HG03039 (cell line): ENCODE measurements at regions not wholly inside any gene's neighbourhood (a gene's known extent, or its start where the extent isn't known, plus 50 kb on each side); places are given as distances from the start of the nearest gene placed in this dataset.

Source experiments
- ATAC-seq: cut with Tn5 transposase; IDR thresholded peaks from one replicate; pipeline ENCODE4 v1.9.1; 2021; ENCODE audit warnings: mild to moderate bottlenecking, moderate library complexity; ENCODE audit not compliant: unreplicated experiment

GRCh38 chr10:111873041-111873440 is 310.5 kb downstream of the GPAM start:
- no peak for ATAC-seq

GRCh38 chr10:111873621-111874135 is 309.9 kb downstream of the GPAM start:
- no peak for ATAC-seq

DNA sequence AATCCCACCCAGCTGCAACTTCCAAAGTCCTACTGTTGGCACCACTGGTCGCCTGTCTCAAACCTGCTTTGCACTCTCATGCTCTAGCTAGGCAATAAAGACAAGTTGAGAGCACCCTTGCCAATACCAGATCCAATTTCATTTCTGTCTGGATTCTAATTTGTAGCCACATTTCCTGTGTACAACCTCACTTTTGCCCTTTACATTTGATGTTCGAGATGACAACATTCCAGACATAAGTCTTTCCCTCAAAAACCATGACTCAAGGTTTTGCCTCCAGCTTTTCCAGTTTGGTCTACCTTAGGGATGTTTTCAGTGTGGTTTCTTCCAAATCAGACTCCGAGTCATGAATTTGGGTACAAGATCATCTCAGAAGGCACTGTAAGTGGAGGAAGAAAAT is 309.0 kb downstream of the GPAM start:
- ATAC-seq = no peak

DNA sequence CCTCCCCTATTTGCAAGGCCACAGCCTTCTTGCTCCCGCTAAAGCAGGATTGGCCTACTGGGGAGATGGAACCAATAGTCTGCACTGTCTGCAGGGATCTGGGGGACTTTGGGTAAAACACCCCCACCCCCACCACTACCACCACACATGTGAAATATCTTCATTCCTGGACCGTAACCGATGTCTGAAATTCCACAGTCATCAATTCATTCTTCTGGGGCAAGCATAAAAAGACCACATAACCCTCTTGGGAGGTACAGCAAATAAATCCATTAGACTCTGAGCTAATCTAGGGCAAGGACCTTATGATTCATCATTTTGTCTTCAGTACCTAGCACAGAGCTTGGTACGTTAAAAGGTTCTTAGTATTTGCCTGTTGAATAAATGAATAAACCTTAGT is 307.8 kb downstream of the GPAM start:
- no peak for ATAC-seq

DNA sequence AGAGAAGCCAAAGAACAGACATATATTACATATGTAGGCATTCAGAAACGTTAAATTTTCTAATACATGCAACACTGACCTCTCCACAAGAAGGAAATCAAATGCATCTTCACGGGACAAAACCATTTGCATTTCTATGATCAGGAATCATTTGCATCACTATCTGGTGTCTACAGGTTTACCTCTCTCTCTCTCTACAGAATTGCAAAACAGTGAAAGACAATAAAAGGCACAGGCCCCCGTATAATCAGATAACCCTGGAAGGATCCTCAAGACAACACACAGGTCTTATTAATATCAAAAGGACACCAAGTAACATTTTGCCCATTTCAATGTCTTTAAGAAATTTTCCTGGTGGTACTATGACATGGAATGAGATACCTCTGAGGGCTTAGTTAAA is 306.3 kb downstream of the GPAM start:
- no peak for ATAC-seq

GRCh38 chr10:111879969-111880368 is 303.6 kb downstream of the GPAM start:
- no peak for ATAC-seq

DNA sequence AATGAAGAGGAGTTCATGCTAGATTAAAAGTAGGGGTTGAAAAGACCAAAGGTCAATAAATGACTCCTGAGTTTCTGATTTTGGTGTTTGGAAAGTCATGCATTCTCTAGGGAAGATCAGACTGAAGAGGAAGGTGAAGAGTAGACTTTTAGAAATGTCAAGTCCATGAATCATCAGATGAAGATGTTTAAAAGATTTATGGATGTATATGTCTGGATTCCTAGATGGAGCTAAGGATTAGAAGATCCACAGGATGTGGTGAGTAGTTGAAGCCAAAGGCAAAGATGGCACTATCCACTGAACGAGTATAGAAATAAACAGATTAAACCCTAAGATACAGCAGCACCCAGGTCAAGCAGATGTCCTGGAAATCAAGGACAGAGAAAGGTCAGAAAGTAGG is 298.5 kb downstream of the GPAM start:
- no peak for ATAC-seq

- no peak for ATAC-seq
Measured at GRCh38 chr10:111885919-111886318, 297.6 kb downstream of the GPAM start.

DNA sequence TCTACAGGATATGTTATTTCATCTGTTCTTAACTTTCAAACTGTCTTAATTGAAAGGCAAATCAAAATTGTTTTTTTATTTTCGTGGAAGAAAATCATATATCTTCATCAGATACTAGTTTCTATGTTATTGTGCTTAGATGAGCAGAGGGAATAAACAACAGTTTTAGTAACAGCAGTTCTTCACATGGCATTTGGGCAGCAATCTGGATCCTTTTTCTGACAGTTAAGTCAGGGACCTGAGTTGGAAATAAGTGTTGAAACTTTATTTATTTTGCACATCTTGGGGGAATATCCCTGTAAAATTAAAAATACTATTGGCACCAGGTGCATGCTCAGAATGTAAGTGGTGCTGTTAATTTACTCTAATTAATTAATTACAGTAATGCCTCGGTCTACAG is 296.3 kb downstream of the GPAM start:
- ATAC-seq = no peak

GRCh38 chr10:111890046-111890445 is 293.5 kb downstream of the GPAM start:
- ATAC-seq = no peak

GRCh38 chr10:111916011-111916410 is 267.6 kb downstream of the GPAM start:
- no peak for ATAC-seq

DNA sequence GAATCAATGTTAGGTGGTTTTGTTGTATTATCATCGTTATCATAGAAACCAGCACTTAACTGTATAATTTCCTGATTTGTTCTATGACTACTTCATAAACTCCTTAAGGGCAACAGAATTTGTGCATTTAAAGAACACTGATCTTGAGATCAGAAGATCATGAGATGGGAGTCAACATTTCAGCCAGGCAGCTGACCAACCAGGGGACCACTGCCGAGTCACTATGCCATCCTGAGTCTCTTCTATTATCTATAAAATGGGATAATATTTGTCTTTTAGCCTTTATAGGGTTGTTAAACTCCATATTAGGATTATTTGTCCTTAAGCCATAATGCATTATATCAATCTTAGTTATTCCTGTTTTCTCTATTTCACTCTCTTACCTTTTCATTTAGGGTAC is 261.7 kb downstream of the GPAM start:
- no peak for ATAC-seq

DNA sequence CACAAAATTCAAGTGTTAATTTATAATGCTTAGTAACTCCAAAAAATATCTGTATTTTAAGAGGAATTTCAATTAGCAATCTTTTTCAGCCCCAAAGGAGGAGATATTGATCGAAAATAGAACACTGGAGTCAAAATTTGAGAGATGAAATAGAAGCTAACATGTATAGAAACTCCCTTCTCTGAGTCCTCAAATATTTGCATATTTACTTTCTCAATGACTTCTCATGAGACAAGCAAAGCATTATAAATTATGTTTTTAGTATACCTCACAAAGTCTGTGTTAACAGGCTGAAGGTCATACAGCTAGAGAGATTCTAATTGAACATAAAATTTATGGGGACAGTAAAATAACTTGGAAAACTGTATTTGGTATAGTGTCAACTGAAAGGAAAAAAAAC is 260.5 kb downstream of the GPAM start:
- ATAC-seq = no peak

DNA sequence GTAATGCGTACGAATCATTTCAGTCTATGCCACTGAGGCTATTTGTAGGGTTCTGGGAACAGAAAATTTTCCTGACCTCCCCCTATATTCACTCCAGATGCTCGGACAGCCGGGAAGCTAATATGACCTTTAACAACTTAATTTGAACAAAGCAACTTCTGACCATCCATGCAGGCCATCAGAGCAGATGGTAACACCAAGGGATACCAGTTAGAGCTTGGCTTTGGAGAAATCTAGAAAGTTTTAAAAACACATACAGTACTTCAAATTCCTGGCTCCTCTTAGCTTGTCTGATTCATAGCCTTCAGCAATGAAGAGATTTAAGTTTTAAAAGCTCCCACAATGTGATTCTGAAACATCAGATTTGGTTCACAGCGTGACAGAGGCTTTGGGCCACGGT is 257.3 kb downstream of the GPAM start:
- ATAC-seq = no peak

DNA sequence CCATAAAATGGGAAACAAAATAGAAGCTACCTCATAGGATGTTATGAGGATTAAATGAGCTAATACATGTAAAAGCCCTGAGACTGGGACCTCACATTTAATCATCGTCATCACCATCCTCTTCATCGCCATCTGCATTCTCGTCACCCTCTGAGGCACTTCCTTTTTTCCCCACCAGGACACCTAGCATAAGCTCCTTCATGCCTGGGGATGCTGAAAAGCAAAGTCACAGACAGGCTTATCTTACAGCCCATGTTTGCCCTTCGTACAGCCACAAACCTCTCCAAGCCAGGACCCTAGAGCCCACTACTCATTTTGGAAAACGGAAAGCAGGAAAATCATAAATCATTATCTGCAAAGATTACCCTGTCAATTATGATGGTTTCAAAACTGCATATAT is 249.6 kb downstream of the GPAM start:
- no peak for ATAC-seq

DNA sequence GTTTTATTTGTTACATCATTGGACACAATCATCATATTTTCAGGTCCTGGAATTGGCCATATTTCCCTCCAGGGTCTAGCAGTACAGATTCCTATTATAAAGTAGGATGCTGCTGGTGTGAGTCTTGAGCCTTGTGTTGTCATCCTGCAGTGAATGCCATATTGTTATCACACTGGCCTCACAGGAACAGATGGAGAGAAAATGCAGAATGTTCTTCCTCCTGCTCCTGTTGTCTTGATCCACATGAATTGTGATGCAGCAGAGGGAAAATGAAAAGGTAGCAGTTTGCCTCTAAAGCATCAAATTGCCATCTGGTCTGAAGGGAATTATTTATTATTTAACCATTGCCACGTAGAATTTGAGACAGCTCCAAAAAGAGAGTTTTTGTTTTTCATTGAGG is 248.6 kb downstream of the GPAM start:
- no peak for ATAC-seq

DNA sequence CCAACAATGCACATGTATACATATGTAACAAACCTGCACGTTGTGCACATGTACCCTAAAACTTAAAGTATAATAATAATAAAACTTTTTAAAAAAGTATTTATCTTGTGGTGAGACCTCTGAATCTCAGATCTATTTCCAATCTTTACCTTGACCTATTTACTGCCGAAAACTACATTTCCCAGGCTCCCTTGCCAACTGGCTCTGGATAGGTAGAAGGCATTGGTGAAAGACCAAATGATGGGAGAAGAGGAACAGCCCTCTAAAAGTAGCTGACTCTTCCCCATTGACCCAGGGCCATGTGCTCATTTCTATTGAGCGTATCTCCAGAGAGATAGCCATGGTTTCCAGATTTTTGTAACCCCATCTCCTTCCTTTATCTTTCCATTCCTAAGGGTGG is 247.4 kb downstream of the GPAM start:
- ATAC-seq = no peak

DNA sequence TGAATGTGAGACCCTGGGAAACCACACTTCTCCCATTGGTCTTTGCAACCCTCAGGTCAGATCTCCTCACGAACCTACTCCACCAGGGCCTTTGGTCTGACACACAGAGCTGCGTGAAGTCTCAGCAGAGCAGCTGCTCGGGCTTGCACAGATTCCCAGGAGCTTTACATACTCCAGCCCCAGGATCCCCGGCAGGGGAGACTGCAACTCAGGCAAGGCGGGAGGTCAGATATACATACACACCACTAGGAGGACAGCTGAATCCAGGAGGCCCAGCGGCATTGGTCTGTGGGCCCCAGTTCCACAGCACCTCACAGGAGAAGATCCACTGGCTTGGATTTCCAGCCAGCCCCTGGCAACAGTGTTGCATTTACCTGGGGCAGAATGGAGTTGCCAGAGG is 239.2 kb downstream of the GPAM start:
- no peak for ATAC-seq

DNA sequence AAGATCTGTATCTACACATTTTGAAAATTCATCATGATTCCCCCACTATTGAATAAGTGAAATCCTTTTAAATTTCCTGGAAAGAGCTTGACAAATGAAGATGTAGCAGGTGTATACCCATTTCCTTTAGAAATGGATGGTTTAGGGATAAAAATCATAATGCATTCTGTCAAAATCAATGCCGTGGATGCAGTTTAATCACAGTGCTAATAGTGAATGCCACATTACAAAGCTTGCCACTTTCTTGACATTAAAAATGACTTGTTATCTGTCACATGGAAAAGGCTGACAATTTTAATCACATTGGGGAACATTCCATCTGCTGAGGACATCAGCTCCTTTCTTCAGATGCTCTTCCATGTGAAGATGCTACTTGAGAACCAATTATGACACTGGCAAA is 229.6 kb downstream of the GPAM start:
- no peak for ATAC-seq

DNA sequence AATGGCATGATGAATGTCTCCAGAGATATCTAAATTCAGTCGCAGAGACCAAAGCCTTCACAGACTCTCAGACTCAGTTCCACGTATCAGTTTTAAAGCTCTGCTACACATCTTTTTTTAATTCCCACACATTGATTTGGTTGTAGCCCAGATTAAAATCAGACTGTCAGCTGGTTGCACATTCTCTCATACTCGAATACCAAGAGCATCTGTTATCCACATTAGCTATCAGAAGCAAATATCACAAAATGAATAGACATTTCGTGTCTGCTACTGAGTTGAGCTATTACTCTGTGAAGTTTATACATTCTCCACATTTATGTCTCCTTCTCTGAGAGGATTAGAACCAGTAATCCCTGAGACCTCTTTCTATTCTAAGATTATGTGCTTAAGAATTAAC is 229.2 kb downstream of the GPAM start:
- no peak for ATAC-seq

DNA sequence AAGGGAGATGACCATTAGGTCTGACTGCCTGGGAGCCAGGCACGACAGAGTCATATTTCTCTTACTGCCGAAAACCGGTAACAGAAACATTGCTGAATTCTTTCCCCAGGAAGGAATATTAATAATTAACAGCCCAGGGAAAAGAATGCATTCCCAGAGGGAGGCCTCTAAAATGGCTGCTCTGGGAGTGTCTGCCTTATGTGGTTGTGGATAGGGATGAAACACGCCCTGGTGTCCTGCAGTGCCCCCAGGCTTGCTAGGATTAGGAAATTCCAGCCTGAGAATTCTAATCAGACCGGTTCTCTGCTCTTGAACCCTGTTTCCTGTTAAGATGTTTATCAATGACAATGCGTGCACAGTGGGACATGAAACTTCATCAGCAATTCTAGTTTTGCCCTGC is 226.7 kb downstream of the GPAM start:
- no peak for ATAC-seq

GRCh38 chr10:111962951-111963350 is 220.6 kb downstream of the GPAM start:
- ATAC-seq = no peak

- no peak for ATAC-seq
Measured at GRCh38 chr10:111967116-111967515, 216.4 kb downstream of the GPAM start.

GRCh38 chr10:111967547-111967946 is 216.0 kb downstream of the GPAM start:
- ATAC-seq = no peak
